C4-2B (cell line): ENCODE measurements at regions not wholly inside any gene's neighbourhood (a gene's known extent, or its start where the extent isn't known, plus 50 kb on each side); places are given as distances from the start of the nearest gene placed in this dataset.

Experiments
- ZFX ChIP-seq: fragments of 450-650 bp; IDR thresholded peaks from 2 replicates; pipeline ENCODE4 v1.6.1; 2017
- TF ChIP-seq, protein P1 (sequence below): fragments of 450-650 bp; conservative IDR thresholded peaks from 2 replicates; pipeline ENCODE4 v1.5.1; 2017; ENCODE audit warnings: mild to moderate bottlenecking

DNA sequence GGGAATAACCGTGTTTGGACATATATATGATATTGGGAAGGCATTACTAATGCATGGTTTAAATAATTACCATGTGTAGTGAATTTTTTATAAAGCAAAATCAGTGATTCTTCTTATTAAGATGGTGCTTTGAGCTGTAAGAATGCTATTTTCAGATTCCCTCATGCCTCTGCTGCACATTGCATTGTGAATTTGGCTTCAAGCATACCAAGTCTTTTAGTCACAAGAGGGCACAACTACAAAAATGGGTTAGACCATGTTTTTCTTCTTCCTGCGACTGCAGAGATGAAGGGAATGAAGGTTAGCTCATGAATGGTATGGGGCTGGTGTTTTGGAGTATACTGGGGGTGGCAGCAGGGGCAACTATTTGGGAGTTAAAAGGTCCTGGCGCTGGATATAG lies 320.1 kb downstream of the SLC4A3 start:
- TF ChIP-seq, protein P1, sequence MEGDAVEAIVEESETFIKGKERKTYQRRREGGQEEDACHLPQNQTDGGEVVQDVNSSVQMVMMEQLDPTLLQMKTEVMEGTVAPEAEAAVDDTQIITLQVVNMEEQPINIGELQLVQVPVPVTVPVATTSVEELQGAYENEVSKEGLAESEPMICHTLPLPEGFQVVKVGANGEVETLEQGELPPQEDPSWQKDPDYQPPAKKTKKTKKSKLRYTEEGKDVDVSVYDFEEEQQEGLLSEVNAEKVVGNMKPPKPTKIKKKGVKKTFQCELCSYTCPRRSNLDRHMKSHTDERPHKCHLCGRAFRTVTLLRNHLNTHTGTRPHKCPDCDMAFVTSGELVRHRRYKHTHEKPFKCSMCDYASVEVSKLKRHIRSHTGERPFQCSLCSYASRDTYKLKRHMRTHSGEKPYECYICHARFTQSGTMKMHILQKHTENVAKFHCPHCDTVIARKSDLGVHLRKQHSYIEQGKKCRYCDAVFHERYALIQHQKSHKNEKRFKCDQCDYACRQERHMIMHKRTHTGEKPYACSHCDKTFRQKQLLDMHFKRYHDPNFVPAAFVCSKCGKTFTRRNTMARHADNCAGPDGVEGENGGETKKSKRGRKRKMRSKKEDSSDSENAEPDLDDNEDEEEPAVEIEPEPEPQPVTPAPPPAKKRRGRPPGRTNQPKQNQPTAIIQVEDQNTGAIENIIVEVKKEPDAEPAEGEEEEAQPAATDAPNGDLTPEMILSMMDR, result no peak
- TF ChIP-seq ZFX, result no peak
